ENCODE measurements at regions not wholly inside any gene's neighbourhood (a gene's known extent, or its start where the extent isn't known, plus 50 kb on each side); places are given as distances from the start of the nearest gene placed in this dataset.

DNA sequence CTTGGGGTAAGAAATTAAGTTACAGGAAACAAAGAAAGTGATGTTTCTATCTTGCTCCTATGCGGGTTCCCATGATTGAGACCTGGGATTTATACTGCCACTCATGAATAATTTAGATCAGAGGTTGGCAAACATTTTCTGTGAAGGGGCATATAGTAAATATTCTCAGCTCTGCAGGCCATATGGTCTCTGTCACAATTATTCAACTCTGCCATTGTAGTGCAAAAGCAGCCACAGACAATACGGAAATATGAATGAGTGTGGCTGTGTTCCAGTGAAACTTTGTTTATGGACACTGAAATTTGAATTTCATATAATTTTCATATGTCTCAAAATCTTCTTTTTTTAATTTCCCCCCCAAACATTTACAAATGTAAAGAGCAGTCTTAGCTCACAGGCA, 127.2 kb downstream of the FOXD2 start:
- intact Hi-C loops (cut with DNase I; ENCODE audit: low total_unique reads) = no loop called here
- WGBS, 2 donors = 89 to 95% methylated on average over 2 of the region's 2 CpGs
- no peak for DNase-seq (ENCODE audit: low spot score in 2 of 2)
- H3K4me3 ChIP-seq (ENCODE audit: low read depth, poor library complexity, severe bottlenecking) = no peak overlapping the region
- TF ChIP-seq, protein P1, sequence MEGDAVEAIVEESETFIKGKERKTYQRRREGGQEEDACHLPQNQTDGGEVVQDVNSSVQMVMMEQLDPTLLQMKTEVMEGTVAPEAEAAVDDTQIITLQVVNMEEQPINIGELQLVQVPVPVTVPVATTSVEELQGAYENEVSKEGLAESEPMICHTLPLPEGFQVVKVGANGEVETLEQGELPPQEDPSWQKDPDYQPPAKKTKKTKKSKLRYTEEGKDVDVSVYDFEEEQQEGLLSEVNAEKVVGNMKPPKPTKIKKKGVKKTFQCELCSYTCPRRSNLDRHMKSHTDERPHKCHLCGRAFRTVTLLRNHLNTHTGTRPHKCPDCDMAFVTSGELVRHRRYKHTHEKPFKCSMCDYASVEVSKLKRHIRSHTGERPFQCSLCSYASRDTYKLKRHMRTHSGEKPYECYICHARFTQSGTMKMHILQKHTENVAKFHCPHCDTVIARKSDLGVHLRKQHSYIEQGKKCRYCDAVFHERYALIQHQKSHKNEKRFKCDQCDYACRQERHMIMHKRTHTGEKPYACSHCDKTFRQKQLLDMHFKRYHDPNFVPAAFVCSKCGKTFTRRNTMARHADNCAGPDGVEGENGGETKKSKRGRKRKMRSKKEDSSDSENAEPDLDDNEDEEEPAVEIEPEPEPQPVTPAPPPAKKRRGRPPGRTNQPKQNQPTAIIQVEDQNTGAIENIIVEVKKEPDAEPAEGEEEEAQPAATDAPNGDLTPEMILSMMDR (IDR thresholded peaks at IDR 0.05) = no peak

DNA sequence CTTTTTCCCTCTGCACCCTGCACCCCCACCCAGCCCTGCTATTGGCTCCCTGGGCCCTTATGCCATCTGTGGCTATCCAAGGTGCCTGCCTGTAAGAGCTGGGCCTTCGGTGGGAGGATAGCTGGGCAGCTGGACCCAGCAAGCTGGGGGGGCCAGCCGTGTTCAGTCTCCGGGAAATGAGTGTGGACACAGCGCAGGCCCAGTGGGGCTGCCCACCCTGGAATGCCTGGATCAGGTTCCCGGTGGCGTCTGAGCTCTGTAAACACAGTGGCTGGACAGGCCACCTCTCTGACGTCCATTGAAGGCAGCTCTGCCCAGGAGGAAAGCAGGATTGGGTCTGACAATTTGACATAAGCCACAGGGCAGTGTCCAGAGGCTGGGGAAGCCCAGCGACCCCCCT, 127.8 kb downstream of the FOXD2 start:
- intact Hi-C loops (cut with DNase I; ENCODE audit: low total_unique reads) = no loop called here
- 69 to 86% methylated on average over 4 of the region's 8 CpGs for WGBS, 2 donors
- H3K4me3 ChIP-seq (ENCODE audit: low read depth, poor library complexity, severe bottlenecking) = no peak overlapping the region

DNA sequence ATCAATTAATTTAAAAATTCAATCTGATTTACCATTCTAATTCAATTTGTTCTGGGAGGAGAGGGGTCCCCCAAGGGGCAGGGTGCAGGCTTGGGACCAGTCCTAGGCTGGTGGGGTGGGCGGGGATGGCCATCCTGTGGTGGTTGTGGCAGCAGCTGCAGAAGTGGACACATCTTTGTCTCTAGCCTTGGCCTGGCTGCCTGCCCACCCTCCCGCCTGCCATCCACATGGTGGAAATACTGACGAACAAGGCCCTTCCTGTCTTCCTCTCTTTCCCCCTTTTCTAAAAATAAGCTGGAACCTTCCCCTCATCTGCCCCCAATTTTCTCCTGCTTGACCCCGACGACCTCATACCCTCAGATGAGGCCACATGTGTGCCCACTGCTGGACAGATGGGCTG, 130.9 kb downstream of the FOXD2 start:
- intact Hi-C loops (cut with DNase I; ENCODE audit: low total_unique reads) = no loop called here
- peak in 1 of 2 donors; percentile 32 for DNase-seq (ENCODE audit: low spot score in 2 of 2)
- WGBS, 2 donors = 62% methylated on average over 5 of the region's 5 CpGs
- TF ChIP-seq, protein P1 (IDR thresholded peaks at IDR 0.05) = no peak
- no peak for TF ChIP-seq POLR2A (IDR thresholded peaks at IDR 0.05)
- no peak overlapping the region for H3K4me3 ChIP-seq (ENCODE audit: low read depth, poor library complexity, severe bottlenecking)

More for the DNA sequence above, 127.8 kb downstream of the FOXD2 start:
- TF ChIP-seq, protein P1 (IDR thresholded peaks at IDR 0.05) = no peak
- no peak for TF ChIP-seq POLR2A (IDR thresholded peaks at IDR 0.05)
- DNase-seq (ENCODE audit: low spot score in 2 of 2) = no peak

DNA sequence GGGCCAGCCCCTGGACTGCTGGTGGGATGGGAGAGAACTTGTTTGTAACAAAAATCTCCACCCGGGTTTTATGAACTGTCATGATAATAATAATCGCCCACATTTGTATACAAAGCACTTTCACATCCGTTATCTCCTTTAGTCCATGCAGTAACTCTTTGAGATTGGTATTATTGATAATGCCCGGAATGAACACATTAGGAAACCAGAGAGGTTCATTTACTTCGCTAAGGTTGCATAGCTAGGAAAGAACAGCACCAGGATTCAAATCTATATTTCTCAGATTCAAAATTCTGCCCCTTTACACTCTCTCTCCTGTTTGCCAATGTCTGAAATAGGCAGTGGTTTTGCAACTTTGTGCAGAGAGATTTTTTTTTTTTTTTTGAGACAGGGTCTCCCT, 131.4 kb downstream of the FOXD2 start:
- intact Hi-C loops (cut with DNase I; ENCODE audit: low total_unique reads) = no loop called here
- no peak for DNase-seq (ENCODE audit: low spot score in 2 of 2)
- 66 to 70% methylated on average over 5 of the region's 5 CpGs for WGBS, 2 donors
- no peak for TF ChIP-seq POLR2A (IDR thresholded peaks at IDR 0.05)
- TF ChIP-seq, protein P1 (IDR thresholded peaks at IDR 0.05) = no peak
- no peak overlapping the region for H3K4me3 ChIP-seq (ENCODE audit: low read depth, poor library complexity, severe bottlenecking)

DNA sequence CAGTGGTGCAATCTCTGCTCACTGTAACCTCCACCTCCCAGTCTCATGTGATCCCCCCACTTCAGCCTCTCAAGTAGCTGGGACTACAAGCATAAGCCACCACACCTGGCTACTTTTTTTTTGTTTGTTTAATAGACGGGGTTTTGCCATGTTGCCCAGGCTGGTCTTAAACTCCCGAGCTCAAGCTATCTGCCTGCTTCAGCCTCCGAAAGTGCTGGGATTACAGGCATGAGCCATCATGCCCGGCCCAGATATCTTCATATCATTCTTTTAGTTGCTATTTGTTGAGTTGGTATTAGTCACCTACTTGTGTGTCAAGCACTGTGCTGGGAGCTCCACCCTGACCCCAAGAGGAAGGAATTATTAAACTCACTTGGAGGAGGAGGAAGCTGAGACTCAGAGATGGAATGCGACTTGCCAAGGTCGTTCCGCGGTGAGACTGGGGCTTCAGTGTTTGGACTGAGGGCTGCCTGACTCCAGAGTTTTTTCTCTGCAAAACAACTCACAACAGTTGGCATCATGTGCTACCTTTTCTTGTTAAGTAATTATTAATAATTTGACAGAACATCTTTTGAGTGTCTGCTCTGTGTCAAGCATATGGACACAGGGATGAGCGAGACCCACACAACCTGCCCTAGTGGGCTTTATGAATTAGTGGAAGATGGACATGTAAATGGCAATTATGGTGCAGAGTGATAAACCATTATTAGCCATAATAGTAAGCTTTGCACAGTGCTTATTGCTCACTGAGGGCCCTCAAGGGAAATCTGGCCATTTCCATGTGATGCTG, 132.0 kb downstream of the FOXD2 start:
- TF ChIP-seq, protein P1 (IDR thresholded peaks at IDR 0.05) = no peak
- no peak for TF ChIP-seq POLR2A (IDR thresholded peaks at IDR 0.05)
- no peak overlapping the region for H3K4me3 ChIP-seq (ENCODE audit: low read depth, poor library complexity, severe bottlenecking)
- DNase-seq (ENCODE audit: low spot score in 2 of 2) = peak in 1 of 2 donors; percentile 65
- 22 to 34% methylated on average over 9 of the region's 9 CpGs for WGBS, 2 donors
- intact Hi-C loops (cut with DNase I; ENCODE audit: low total_unique reads) = loop anchor here (10.0 kb wide), 1 partner anchor 135 kb away; the partner anchor contains the start of gene FOXD2

Measured in lower leg skin (tissue), 4 donors.